Cardiac muscle cell (in vitro differentiated cells and primary cell): ENCODE measurements at regions not wholly inside any gene's neighbourhood (a gene's known extent, or its start where the extent isn't known, plus 50 kb on each side); places are given as distances from the start of the nearest gene placed in this dataset.

Experiments used
- DNase-seq, 2 donors: peaks; one replicate each; pipeline versions ENCODE4 v3.0.0 to v3.0.0-alpha.2; 2010 to 2017; ENCODE audit warnings: low read depth in 1 of 2, low spot score in 1 of 2
- H3K27ac ChIP-seq: fragments of 200-600 bp; sonication (generic); 2 replicates; pipeline ENCODE4 v1.5.1; 2016
- H3K27me3 ChIP-seq: fragments of 200-600 bp; sonication (generic); 2 replicates; pipeline ENCODE4 v1.6.0; 2016; ENCODE audit warnings: control low read depth
- H3K36me3 ChIP-seq: fragments of 200-600 bp; sonication (generic); 2 replicates; pipeline ENCODE4 v1.5.1; 2016; ENCODE audit warnings: control low read depth
- H3K4me1 ChIP-seq: fragments of 200-600 bp; sonication (generic); 2 replicates; pipeline ENCODE4 v1.8.1; 2017; ENCODE audit warnings: low read depth, mild to moderate bottlenecking, mixed run types
- H3K4me3 ChIP-seq: fragments of 200-600 bp; sonication (generic); 2 replicates; pipeline ENCODE4 v1.5.1; 2016; ENCODE audit warnings: mild to moderate bottlenecking
- H3K9me3 ChIP-seq: fragments of 200-600 bp; sonication (generic); 2 replicates; pipeline ENCODE4 v1.5.1; 2017; ENCODE audit warnings: low read depth, mild to moderate bottlenecking, control low read depth
- TF ChIP-seq, protein P1 (sequence below): IDR thresholded peaks from 2 replicates; pipeline ENCODE4 v1.5.1; 2012; ENCODE audit warnings: low read depth, mild to moderate bottlenecking, low read length

- DNase-seq, result no peak
- TF ChIP-seq, protein P1, sequence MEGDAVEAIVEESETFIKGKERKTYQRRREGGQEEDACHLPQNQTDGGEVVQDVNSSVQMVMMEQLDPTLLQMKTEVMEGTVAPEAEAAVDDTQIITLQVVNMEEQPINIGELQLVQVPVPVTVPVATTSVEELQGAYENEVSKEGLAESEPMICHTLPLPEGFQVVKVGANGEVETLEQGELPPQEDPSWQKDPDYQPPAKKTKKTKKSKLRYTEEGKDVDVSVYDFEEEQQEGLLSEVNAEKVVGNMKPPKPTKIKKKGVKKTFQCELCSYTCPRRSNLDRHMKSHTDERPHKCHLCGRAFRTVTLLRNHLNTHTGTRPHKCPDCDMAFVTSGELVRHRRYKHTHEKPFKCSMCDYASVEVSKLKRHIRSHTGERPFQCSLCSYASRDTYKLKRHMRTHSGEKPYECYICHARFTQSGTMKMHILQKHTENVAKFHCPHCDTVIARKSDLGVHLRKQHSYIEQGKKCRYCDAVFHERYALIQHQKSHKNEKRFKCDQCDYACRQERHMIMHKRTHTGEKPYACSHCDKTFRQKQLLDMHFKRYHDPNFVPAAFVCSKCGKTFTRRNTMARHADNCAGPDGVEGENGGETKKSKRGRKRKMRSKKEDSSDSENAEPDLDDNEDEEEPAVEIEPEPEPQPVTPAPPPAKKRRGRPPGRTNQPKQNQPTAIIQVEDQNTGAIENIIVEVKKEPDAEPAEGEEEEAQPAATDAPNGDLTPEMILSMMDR, result no peak
- Histone ChIP-seq H3K36me3 (no peaks in the 10 kb centered on the region), H3K27me3 (no peaks in the 10 kb centered on the region), H3K4me1 (peaks cover 6% of the 10 kb centered on the region), H3K27ac (no peak overlapping the region), H3K9me3 (no peaks in the 10 kb centered on the region), H3K4me3 (no peak overlapping the region)
These were observed 90.9 kb upstream of the CHST15 start for GRCh38 chr10:124184208-124184830.

GRCh38 chr10:124183617-124184016 lies 90.2 kb upstream of the CHST15 start:
- Histone ChIP-seq H3K27me3 (no peaks in the 10 kb centered on the region), H3K27ac (no peak overlapping the region), H3K4me3 (no peak overlapping the region), H3K36me3 (no peaks in the 10 kb centered on the region), H3K4me1 (peaks cover 6% of the 10 kb centered on the region), H3K9me3 (no peaks in the 10 kb centered on the region)
- DNase-seq, result no peak
- TF ChIP-seq, protein P1, result no peak

DNA sequence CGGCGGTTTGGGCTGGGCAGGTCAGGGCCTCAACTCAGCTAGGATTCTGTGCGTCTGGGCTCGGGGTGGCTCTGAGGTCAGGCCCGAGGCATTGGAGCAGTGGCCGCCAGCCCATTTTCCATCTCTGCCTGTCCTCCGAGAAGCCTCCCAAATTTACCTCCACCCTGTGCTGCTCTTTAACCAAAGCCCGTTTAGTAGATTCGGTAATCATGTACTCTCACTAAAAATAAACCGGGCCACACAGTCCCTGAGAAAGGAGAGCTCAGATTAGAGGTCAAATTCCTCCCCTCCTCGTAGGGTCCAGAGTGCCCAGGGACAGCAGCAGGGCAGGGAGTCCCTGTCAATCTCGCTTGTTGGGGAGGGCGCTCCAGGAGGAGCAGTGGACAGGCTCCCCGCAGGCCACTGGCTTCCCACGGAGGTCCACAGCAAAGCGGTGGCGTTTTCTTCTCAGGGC lies 88.7 kb upstream of the CHST15 start:
- TF ChIP-seq, protein P1, result no peak
- no peaks in the 10 kb centered on the region for H3K36me3 ChIP-seq
- H3K4me3 ChIP-seq, result no peak overlapping the region
- no peaks in the 10 kb centered on the region for H3K9me3 ChIP-seq
- DNase-seq, result peak in 1 of 2 donors; percentile 60
- H3K27me3 ChIP-seq, result no peaks in the 10 kb centered on the region
- peaks cover 6% of the 10 kb centered on the region for H3K4me1 ChIP-seq
- peak overlapping the region; percentile 74 for H3K27ac ChIP-seq

DNA sequence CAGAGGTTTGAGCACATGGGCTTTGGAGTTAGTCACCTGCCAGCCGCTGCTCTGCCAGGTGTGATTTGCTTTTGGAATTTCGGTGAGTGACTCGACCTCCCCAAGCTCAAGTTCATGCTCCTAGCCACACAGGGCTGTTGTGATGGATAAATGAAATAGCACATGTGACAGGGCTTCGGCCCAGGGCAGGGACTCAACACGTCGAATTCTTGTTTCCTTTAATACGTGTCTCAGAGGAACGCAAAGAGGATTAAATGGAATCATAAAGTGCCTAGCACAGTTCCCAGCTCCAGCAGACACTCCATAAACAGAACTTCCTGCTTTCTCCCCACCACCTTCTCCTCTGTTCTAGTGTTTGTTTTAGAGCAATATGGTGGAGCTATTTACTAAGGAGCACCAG lies 88.3 kb upstream of the CHST15 start:
- no peaks in the 10 kb centered on the region for H3K27me3 ChIP-seq
- H3K4me1 ChIP-seq, result peaks cover 6% of the 10 kb centered on the region
- no peaks in the 10 kb centered on the region for H3K36me3 ChIP-seq
- DNase-seq, result no peak
- H3K27ac ChIP-seq, result peak overlapping the region; percentile 74
- TF ChIP-seq, protein P1, result no peak
- H3K4me3 ChIP-seq, result no peak overlapping the region
- no peaks in the 10 kb centered on the region for H3K9me3 ChIP-seq

DNA sequence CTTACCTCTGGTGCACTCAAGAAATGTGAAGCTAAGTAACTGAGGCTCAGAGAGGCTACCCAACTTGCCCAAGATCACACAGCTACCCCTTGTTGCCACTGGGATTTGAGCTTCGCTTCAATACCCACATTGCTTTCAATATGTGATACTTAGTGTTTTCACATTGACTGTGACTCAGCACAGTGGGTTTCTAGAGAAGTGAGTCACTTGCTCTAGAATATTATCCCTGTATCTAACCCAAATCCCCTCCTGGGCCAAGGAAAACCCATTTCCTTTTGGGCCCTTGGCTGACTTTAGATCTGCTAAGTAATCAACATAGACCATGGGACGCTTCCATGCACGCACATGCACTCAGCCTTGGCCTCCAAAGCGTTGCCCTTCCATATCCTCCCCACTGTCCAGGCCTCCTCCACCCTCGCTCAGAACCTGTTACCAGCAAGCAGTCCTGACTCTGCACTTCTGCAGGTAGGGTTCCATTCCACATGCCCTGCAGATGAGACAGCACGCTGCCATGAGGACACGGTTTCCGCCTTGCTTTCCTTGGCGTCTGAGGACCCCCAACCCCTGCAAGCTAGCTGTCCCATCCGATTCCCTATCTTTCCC lies 87.7 kb upstream of the CHST15 start:
- TF ChIP-seq, protein P1, result no peak
- H3K4me1 ChIP-seq, result peaks cover 6% of the 10 kb centered on the region
- H3K36me3 ChIP-seq, result no peaks in the 10 kb centered on the region
- H3K4me3 ChIP-seq, result no peak overlapping the region
- H3K27ac ChIP-seq, result no peak overlapping the region
- H3K9me3 ChIP-seq, result no peaks in the 10 kb centered on the region
- H3K27me3 ChIP-seq, result no peaks in the 10 kb centered on the region
- peak in 1 of 2 donors; percentile 35 for DNase-seq
